Lung (tissue), 11 donors: ENCODE measurements at regions not wholly inside any gene's neighbourhood (a gene's known extent, or its start where the extent isn't known, plus 50 kb on each side); places are given as distances from the start of the nearest gene placed in this dataset.

Experiments
- ATAC-seq: fragments of 200-7000 bp; cut with Tn5 transposase; one replicate; pipeline ENCODE4 v1.9.1; 2020; ENCODE audit warnings: moderate number of reproducible peaks; ENCODE audit not compliant: insufficient read depth, low FRiP score
- DNase-seq, 3 donors: peaks; one replicate each; pipeline ENCODE4 v3.0.0-alpha.2; 2013 to 2017
- H3K27ac ChIP-seq, 2 donors: one replicate each; pipeline ENCODE4 v1.5.1; 2013; ENCODE audit warnings: mild to moderate bottlenecking in 2 of 2, moderate library complexity in 2 of 2, control low read depth in 1 of 2, inconsistent platforms in 1 of 2, low read depth in 1 of 2, low read length in 1 of 2
- H3K27me3 ChIP-seq, 3 donors: one replicate each; pipeline ENCODE4 v1.5.1; 2013; ENCODE audit warnings: low read length in 2 of 3; ENCODE audit not compliant: control insufficient read depth in 3 of 3, insufficient read depth in 3 of 3
- H3K36me3 ChIP-seq, 4 donors: one replicate each; pipeline ENCODE4 v1.5.1; 2013; ENCODE audit warnings: low read length in 4 of 4, mild to moderate bottlenecking in 1 of 4, moderate library complexity in 1 of 4; ENCODE audit not compliant: control insufficient read depth in 4 of 4, insufficient read depth in 4 of 4
- H3K4me1 ChIP-seq, 5 donors: one replicate each; pipeline ENCODE4 v1.5.1; 2013; ENCODE audit warnings: low read length in 5 of 5, mild to moderate bottlenecking in 2 of 5, moderate library complexity in 1 of 5; ENCODE audit not compliant: control insufficient read depth in 5 of 5, insufficient read depth in 5 of 5
- H3K4me3 ChIP-seq: one replicate; pipeline ENCODE4 v1.5.1; 2013; ENCODE audit warnings: mild to moderate bottlenecking, control low read depth, moderate library complexity
- H3K9ac ChIP-seq, 2 donors: one replicate each; pipeline ENCODE4 v1.5.1; 2013; ENCODE audit warnings: low read length in 2 of 2, control low read depth in 1 of 2; ENCODE audit not compliant: insufficient read depth in 1 of 2
- H3K9me3 ChIP-seq, 4 donors: one replicate each; pipeline ENCODE4 v1.5.1; 2013; ENCODE audit warnings: low read length in 3 of 4, mild to moderate bottlenecking in 1 of 4, moderate library complexity in 1 of 4; ENCODE audit not compliant: control insufficient read depth in 4 of 4, insufficient read depth in 3 of 4
- WGBS, 2 donors: extraction: QIAGEN DNeasy Blood & Tissue Kit; methylation state at CpG; one replicate each; pipeline ENCODE4 v1.1.7; 2013; 5-methylcytosine and 5-hydroxymethylcytosine counted together
- TF ChIP-seq, protein P1 (sequence below): IDR thresholded peaks from 2 replicates; pipeline ENCODE4 v1.5.1; 2012; ENCODE audit warnings: mild to moderate bottlenecking; ENCODE audit errors: control extremely low read depth, extremely low read depth
- donor health status: control.
- donor health status: control.
- donor health status: Bipolar disorder and iron deficiency.
- donor health status: healthy.
- donor health status: DM: yes; HTN: yes; CAD: no.

DNA sequence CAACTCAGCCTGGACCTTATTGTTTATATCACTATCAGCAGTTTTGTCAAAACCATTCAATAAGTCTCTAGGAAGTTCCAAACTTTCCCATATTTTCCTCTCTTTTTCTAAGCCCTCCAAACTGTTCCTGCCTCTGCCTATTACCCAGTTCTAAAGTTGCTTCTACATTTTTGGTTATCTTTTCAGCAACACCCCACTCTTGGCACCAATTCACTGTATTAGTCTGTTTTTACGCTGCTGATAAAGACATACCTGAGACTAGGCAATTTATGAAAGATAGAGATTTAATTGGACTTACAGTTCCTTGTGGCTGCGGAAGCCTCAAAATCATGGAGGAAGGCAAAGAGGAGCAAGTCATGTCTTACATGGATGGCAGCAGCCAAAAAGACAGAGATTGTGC, 744.4 kb upstream of the ADAMTS16 start:
- DNase-seq: no peak
- no peak overlapping the region for H3K4me3 ChIP-seq
- no peaks in the 10 kb centered on the region for H3K4me1 ChIP-seq
- H3K36me3 ChIP-seq: no peaks in the 10 kb centered on the region
- TF ChIP-seq, protein P1, sequence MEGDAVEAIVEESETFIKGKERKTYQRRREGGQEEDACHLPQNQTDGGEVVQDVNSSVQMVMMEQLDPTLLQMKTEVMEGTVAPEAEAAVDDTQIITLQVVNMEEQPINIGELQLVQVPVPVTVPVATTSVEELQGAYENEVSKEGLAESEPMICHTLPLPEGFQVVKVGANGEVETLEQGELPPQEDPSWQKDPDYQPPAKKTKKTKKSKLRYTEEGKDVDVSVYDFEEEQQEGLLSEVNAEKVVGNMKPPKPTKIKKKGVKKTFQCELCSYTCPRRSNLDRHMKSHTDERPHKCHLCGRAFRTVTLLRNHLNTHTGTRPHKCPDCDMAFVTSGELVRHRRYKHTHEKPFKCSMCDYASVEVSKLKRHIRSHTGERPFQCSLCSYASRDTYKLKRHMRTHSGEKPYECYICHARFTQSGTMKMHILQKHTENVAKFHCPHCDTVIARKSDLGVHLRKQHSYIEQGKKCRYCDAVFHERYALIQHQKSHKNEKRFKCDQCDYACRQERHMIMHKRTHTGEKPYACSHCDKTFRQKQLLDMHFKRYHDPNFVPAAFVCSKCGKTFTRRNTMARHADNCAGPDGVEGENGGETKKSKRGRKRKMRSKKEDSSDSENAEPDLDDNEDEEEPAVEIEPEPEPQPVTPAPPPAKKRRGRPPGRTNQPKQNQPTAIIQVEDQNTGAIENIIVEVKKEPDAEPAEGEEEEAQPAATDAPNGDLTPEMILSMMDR: no peak
- no peak overlapping the region for H3K27ac ChIP-seq
- H3K9ac ChIP-seq: no peak overlapping the region
- H3K9me3 ChIP-seq: peaks cover 0 to 8% (median 2%) of the 10 kb centered on the region in 4 donors
- ATAC-seq: no peak
- H3K27me3 ChIP-seq: no peaks in the 10 kb centered on the region
- WGBS, 2 donors: 74 to 94% methylated on average over 2 of the region's 2 CpGs

DNA sequence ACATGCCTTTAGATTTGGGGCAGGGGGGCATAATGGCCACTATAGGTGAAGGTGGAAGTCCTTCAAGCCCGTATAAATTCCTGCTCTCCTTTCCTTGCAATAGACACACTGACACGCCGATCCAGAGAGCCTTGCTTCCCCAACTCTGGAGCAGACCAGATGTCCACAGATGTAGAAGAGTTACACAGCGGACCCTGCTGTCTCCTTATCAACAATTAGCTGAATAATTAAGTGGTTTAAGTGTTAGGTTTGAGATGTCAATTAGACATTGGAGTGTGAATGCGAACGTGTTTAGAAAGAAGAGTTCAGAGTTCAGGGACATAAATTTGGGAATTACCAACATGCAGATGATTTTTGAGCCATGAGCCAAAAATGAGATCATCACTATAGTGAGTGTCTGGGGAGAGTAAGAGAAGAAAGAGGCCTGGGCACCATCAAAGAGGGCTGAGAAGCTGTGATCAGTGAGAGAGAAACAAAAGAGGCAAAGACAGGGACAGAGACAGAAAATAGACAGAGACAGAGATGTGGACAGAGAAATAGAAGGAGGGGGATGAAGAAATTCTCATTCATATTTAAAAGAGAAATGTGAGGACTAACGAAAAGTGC, 734.4 kb upstream of the ADAMTS16 start:
- Histone ChIP-seq H3K9me3 (peaks cover 0 to 3% (median 0%) of the 10 kb centered on the region in 4 donors), H3K9ac (no peak overlapping the region), H3K27ac (no peak overlapping the region), H3K4me1 (no peaks in the 10 kb centered on the region), H3K4me3 (no peak overlapping the region), H3K36me3 (no peaks in the 10 kb centered on the region), H3K27me3 (no peaks in the 10 kb centered on the region)
- TF ChIP-seq, protein P1: no peak
- ATAC-seq (no peak), DNase-seq (no peak)
- WGBS, 2 donors: 78 to 81% methylated on average over 7 of the region's 7 CpGs

DNA sequence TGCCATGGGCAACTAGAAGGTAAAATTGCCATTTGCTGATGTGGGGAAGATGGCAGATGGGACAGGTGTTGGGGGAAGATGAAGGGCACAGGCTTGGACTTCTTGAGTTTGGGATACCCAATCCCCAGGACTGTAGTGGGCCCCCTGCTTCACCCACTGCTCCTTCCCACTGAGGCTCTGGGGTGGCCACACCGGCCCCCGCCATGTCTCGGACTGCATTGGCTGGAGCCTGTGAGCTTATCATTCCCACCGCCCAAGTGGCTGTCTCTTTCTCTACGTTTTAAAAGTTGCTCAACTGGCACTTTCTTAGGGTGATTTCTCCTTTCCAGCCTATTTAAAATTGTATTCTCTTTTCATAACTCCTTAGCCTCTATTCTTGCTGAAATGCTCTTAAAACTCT, 730.0 kb upstream of the ADAMTS16 start:
- Histone ChIP-seq H3K27me3 (no peaks in the 10 kb centered on the region), H3K9ac (no peak overlapping the region), H3K4me3 (no peak overlapping the region), H3K27ac (no peak overlapping the region), H3K36me3 (no peaks in the 10 kb centered on the region), H3K9me3 (peaks cover 0 to 5% (median 0%) of the 10 kb centered on the region in 4 donors), H3K4me1 (no peaks in the 10 kb centered on the region)
- ATAC-seq (no peak), DNase-seq (no peak)
- WGBS, 2 donors: 87 to 88% methylated on average over 5 of the region's 5 CpGs
- TF ChIP-seq, protein P1: no peak

DNA sequence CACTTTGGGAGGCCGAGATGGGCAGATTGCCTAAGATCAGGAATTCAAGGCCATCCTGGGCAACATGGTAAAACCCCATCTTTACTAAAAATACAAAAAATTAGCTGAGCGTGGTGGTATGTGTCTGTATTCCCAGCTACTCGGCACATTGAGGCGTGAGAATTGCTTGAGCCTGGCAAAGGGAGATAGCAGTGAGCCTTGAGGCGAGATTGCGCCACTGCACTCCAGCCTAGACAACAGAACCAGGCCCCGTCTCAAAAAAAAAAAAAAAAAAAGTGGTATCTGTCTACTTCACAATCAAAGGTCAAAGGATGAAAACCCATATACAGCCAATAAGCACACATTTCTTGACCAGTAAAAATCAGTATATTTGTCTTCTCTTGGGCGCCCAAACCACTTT, 728.5 kb upstream of the ADAMTS16 start:
- Histone ChIP-seq H3K36me3 (no peaks in the 10 kb centered on the region), H3K27ac (no peak overlapping the region), H3K27me3 (no peaks in the 10 kb centered on the region), H3K4me1 (no peaks in the 10 kb centered on the region), H3K9me3 (peaks cover 0 to 5% (median 0%) of the 10 kb centered on the region in 4 donors), H3K9ac (no peak overlapping the region), H3K4me3 (no peak overlapping the region)
- ATAC-seq (no peak), DNase-seq (no peak)
- 85 to 87% methylated on average over 8 of the region's 8 CpGs for WGBS, 2 donors
- TF ChIP-seq, protein P1: no peak
